ENCODE measurements at regions not wholly inside any gene's neighbourhood (a gene's known extent, or its start where the extent isn't known, plus 50 kb on each side); places are given as distances from the start of the nearest gene placed in this dataset.

- DNase-seq (ENCODE audit: low read depth in 1 of 2, low spot score in 2 of 2): no peak
- Histone ChIP-seq H3K9me3 (replicated peaks) (no peaks in the 10 kb centered on the region), H3K27me3 (replicated peaks) (peaks cover 76% of the 10 kb centered on the region), H3K27ac (no peak overlapping the region), H3K36me3 (no peaks in the 10 kb centered on the region), H3K4me1 (replicated peaks) (no peaks in the 10 kb centered on the region), H3K4me3 (no peak overlapping the region)
Measured at GRCh38 chr7:155360495-155361345, 63.0 kb downstream of the INSIG1 start.

GRCh38 chr7:155361346-155361680 lies 63.6 kb downstream of the INSIG1 start:
- Histone ChIP-seq H3K36me3 (no peaks in the 10 kb centered on the region), H3K27ac (no peak overlapping the region), H3K9me3 (replicated peaks) (no peaks in the 10 kb centered on the region), H3K4me3 (no peak overlapping the region), H3K4me1 (replicated peaks) (no peaks in the 10 kb centered on the region), H3K27me3 (replicated peaks) (peaks cover 76% of the 10 kb centered on the region)
- no peak for DNase-seq (ENCODE audit: low read depth in 1 of 2, low spot score in 2 of 2)

- H3K4me1 ChIP-seq (replicated peaks): no peaks in the 10 kb centered on the region
- no peaks in the 10 kb centered on the region for H3K36me3 ChIP-seq
- peaks cover 74% of the 10 kb centered on the region for H3K27me3 ChIP-seq (replicated peaks)
- no peaks in the 10 kb centered on the region for H3K9me3 ChIP-seq (replicated peaks)
- no peak overlapping the region for H3K27ac ChIP-seq
- H3K4me3 ChIP-seq: no peak overlapping the region
- no peak for DNase-seq (ENCODE audit: low read depth in 1 of 2, low spot score in 2 of 2)
Measured at GRCh38 chr7:155361947-155362346, 64.3 kb downstream of the INSIG1 start.

GRCh38 chr7:155362380-155363145 lies 64.9 kb downstream of the INSIG1 start:
- Histone ChIP-seq H3K27me3 (replicated peaks) (peaks cover 68% of the 10 kb centered on the region), H3K9me3 (replicated peaks) (no peaks in the 10 kb centered on the region), H3K36me3 (no peaks in the 10 kb centered on the region)

DNA sequence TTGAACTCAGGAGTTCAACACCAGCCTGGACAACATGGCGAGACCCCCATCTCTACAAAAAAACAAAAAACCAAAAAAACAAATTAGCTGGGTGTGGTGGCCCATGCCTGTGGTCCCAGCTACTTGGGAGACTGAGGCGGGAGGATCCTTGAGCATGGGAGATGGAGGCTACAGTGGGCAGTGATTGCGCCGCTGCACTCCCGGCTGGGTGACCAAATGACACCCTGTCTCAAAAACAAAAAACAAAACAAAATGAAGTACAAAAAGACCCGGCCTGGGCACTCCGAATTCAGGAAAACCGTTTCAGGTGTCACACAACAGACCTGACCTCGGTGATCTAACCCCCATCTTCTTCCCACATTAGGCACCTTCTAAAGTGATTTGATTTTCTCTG lies 65.5 kb downstream of the INSIG1 start:
- peaks cover 62% of the 10 kb centered on the region for H3K27me3 ChIP-seq (replicated peaks)
- no peaks in the 10 kb centered on the region for H3K4me1 ChIP-seq (replicated peaks)
- no peak overlapping the region for H3K27ac ChIP-seq
- no peak for DNase-seq (ENCODE audit: low read depth in 1 of 2, low spot score in 2 of 2)
- H3K4me3 ChIP-seq: no peak overlapping the region
- H3K9me3 ChIP-seq (replicated peaks): no peaks in the 10 kb centered on the region
- H3K36me3 ChIP-seq: no peaks in the 10 kb centered on the region

More at GRCh38 chr7:155362380-155363145, 64.9 kb downstream of the INSIG1 start:
- Histone ChIP-seq H3K27ac (no peak overlapping the region), H3K4me3 (no peak overlapping the region), H3K4me1 (replicated peaks) (no peaks in the 10 kb centered on the region)
- DNase-seq (ENCODE audit: low read depth in 1 of 2, low spot score in 2 of 2): no peak

DNA sequence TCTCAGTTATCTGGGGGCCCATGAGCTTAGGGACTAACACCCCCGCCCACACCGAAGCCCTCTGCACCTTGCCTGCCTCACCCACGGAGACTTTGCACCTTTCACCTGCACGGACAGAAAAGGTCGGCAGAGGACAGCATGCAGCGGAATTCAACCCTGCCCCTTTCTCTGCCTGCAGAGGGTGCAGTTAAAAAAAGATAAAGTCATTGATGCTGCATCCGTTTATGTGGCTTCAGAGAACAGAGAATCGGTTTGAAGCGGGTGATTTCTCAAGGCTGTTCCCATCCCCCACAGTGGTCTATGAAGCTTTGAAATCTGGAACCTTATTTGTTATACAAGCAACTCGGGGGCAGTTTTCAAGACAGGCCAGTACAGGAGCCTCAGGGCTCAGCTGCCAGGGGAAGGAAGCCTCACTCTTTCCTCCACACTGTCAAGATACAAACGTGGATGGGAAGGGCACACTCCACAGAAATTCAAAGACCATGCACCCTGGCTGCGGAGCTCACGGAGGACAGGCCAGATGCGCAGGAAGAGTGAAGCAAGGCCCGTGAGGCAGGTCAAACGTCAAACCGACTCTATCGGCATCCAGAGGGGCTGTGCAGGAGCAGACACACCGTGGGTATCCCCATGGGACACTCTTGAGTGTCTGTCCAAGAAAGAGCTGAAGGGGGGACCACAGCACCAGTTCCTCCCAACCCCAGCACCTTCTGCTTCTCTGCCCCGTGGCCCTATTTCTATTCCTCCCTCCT lies 66.3 kb downstream of the INSIG1 start:
- H3K36me3 ChIP-seq: no peaks in the 10 kb centered on the region
- H3K4me3 ChIP-seq: no peak overlapping the region
- no peaks in the 10 kb centered on the region for H3K9me3 ChIP-seq (replicated peaks)
- no peak for DNase-seq (ENCODE audit: low read depth in 1 of 2, low spot score in 2 of 2)
- no peaks in the 10 kb centered on the region for H3K4me1 ChIP-seq (replicated peaks)
- H3K27ac ChIP-seq: no peak overlapping the region
- peaks cover 54% of the 10 kb centered on the region for H3K27me3 ChIP-seq (replicated peaks)

DNA sequence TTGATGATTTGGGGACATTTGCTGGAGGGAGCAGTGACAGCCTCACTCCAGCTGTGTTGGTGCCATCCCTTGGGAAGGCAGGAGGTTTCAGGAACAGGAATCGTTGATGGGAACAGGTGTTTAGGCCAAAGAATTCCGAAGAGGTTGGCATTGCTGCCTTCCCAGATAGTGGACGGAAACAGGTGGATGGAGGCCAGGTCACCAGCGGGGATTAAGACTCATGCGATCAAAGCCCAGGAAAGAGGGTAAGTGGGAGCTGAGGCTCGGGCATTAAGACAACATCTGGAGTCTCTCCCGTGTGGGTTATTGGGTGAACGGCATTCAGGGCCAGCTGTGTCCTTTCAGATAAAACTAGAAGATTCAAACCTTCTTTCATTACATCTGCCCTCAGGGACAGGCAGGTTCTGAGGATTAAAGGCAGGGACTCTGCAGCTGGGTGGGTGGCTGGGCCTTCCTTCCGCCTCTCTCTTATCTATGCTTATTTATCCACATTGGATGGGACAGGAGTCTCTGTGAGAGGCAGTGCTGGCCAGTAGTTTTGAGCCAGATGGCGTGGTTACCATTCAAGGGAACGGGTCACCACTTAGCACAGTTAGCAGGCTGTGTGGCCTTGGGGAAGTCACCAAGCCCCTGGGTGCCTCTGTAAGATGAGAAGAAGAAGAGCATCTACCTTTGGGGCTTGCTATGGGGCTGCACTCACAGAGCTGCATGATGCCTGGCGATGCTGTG lies 67.6 kb downstream of the INSIG1 start:
- H3K4me3 ChIP-seq: no peak overlapping the region
- H3K4me1 ChIP-seq (replicated peaks): no peaks in the 10 kb centered on the region
- peaks cover 42% of the 10 kb centered on the region for H3K27me3 ChIP-seq (replicated peaks)
- H3K36me3 ChIP-seq: no peaks in the 10 kb centered on the region
- DNase-seq (ENCODE audit: low read depth in 1 of 2, low spot score in 2 of 2): no peak
- H3K9me3 ChIP-seq (replicated peaks): no peaks in the 10 kb centered on the region
- no peak overlapping the region for H3K27ac ChIP-seq

- peaks cover 50% of the 10 kb centered on the region for H3K27me3 ChIP-seq (replicated peaks)
Measured at GRCh38 chr7:155368894-155369600, 71.4 kb downstream of the INSIG1 start.

DNA sequence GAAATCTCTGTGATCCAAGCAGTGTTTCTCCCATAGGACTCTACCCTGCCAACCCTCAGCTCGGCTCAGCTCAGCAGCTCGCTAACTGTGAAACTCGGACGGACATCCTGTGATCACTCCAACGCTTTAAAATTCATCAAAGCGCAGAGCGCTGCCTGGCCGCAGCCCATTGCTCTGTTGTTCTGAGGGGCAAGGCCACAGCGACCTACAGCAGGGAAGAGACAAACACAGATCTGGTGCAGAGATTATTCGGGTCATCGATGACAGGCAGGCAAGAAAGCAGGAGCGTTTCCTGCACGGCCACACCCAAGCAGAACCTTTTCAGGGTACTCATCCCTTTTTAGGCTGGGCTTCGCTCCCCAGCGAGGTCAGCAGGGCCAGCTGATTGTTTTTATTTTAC lies 72.1 kb downstream of the INSIG1 start:
- H3K4me1 ChIP-seq (replicated peaks): no peaks in the 10 kb centered on the region
- peaks cover 50% of the 10 kb centered on the region for H3K27me3 ChIP-seq (replicated peaks)
- H3K9me3 ChIP-seq (replicated peaks): 0 out of 2 replicates have a peak, but pooled peaks cover 4% of the 10 kb centered on the region
- no peak overlapping the region for H3K4me3 ChIP-seq
- DNase-seq (ENCODE audit: low read depth in 1 of 2, low spot score in 2 of 2): no peak
- H3K36me3 ChIP-seq: no peaks in the 10 kb centered on the region
- no peak overlapping the region for H3K27ac ChIP-seq

More at GRCh38 chr7:155368894-155369600, 71.4 kb downstream of the INSIG1 start:
- H3K4me1 ChIP-seq (replicated peaks): no peaks in the 10 kb centered on the region
- no peak overlapping the region for H3K27ac ChIP-seq
- DNase-seq (ENCODE audit: low read depth in 1 of 2, low spot score in 2 of 2): no peak
- no peaks in the 10 kb centered on the region for H3K9me3 ChIP-seq (replicated peaks)
- H3K36me3 ChIP-seq: no peaks in the 10 kb centered on the region
- no peak overlapping the region for H3K4me3 ChIP-seq

DNA sequence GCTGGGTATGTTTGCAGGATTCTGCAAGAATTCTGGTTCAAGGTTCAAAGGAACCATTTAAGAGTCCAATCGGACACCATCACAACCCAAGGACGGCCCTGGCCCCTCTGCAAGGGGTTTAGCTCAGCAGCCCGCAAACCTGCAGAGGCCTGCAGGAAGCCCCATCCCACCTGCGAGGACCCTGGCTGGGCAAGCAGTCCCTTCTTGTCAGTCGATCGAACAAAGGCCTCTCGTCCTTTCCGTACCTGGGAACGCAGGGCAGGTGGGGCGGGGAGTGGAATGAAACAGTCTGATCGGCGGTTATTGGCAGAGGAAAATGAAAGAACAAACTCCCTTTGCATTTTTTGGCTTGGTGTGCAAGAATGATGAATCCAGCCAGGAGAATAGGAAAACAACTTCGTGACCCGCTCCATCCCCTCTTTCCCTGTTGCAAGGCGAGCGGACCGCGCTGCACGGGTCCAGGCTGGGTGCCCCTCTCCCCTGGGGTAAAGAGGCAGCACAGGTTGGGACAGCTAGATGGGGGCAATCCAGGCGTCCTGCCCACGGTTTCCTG lies 73.7 kb downstream of the INSIG1 start:
- Histone ChIP-seq H3K9me3 (replicated peaks) (0 out of 2 replicates have a peak, but pooled peaks cover 6% of the 10 kb centered on the region), H3K36me3 (no peaks in the 10 kb centered on the region), H3K27me3 (replicated peaks) (peaks cover 60% of the 10 kb centered on the region), H3K4me1 (replicated peaks) (no peaks in the 10 kb centered on the region), H3K27ac (no peak overlapping the region), H3K4me3 (no peak overlapping the region)
- no peak for DNase-seq (ENCODE audit: low read depth in 1 of 2, low spot score in 2 of 2)

GRCh38 chr7:155371884-155372781 lies 74.5 kb downstream of the INSIG1 start:
- H3K4me3 ChIP-seq: no peak overlapping the region
- no peak overlapping the region for H3K27ac ChIP-seq
- no peak for DNase-seq (ENCODE audit: low read depth in 1 of 2, low spot score in 2 of 2)
- no peaks in the 10 kb centered on the region for H3K4me1 ChIP-seq (replicated peaks)
- no peaks in the 10 kb centered on the region for H3K36me3 ChIP-seq
- H3K9me3 ChIP-seq (replicated peaks): 0 out of 2 replicates have a peak, but pooled peaks cover 6% of the 10 kb centered on the region
- peaks cover 67% of the 10 kb centered on the region for H3K27me3 ChIP-seq (replicated peaks)

Measured in SJSA1 (cell line).